GM12878 (cell line): ENCODE measurements at regions not wholly inside any gene's neighbourhood (a gene's known extent, or its start where the extent isn't known, plus 50 kb on each side); places are given as distances from the start of the nearest gene placed in this dataset.
A peak's percentile ranks its signal among the peaks of the same experiment; 100 is the strongest.
"Not testable (repeated sequence)": the region's sequence is repeated elsewhere in the genome, so short reads cannot be mapped to it uniquely, and the experiment has no call there.

Experiments
- ATAC-seq: fragments of 200-7000 bp; cut with Tn5 transposase; 3 replicates; pipeline ENCODE4 v1.9.1; 2020; ENCODE audit warnings: mild to moderate bottlenecking, moderate library complexity
- BruUV-seq: library from RNA; stranded (reverse); fragments of 400-500 nt; replicated peaks from 2 replicates; lab custom pipeline; 2021; lab: Mats Ljungman, UMichigan
- CTCF ChIA-PET: fragments of 300-600 bp; sonication (Branson Sonifier 250); formaldehyde crosslinking; extraction: SDS; loops from one replicate; lab custom pipeline; 2021; ENCODE audit warnings: inconsistent platforms; lab: Yijun Ruan, JAX
- POLR2A ChIA-PET: fragments of 350-600 bp; formaldehyde crosslinking; extraction: SDS; loops from one replicate; lab custom pipeline; 2021; ENCODE audit warnings: inconsistent platforms; lab: Charles Lee
- RAD21 ChIA-PET: fragments of 300-600 bp; sonication (Branson Sonifier 250); formaldehyde crosslinking; loops from one replicate; lab custom pipeline; 2023; ENCODE audit warnings: antibody characterized with exemption; ENCODE audit not compliant: unreplicated experiment; lab: Charles Lee
- SMC1A ChIA-PET: fragments of 300-600 bp; sonication (Branson Sonifier 250); formaldehyde crosslinking; loops from one replicate; lab custom pipeline; 2023; ENCODE audit not compliant: unreplicated experiment, uncharacterized antibody; lab: Charles Lee
- DNase-seq: peaks from one replicate; pipeline ENCODE4 v3.0.0-alpha.2; 2011; ENCODE audit warnings: low read depth, low spot score
- FAIRE-seq: peaks from 3 replicates; lab custom pipeline; 2011; peaks lifted over from hg19 to GRCh38; lab: Jason Lieb, UNC
- H2AFZ ChIP-seq: 2 replicates; pipeline ENCODE4 v1.6.0; 2011; ENCODE audit warnings: low read depth, low read length, control low read depth; ENCODE audit not compliant: control insufficient read depth
- H3K27ac ChIP-seq: 2 replicates; pipeline ENCODE4 v1.5.1; 2011; ENCODE audit warnings: control low read depth; ENCODE audit not compliant: control insufficient read depth, insufficient read depth
- H3K27me3 ChIP-seq, 2 experiments: replicated peaks in 1 of 2; 2 replicates each; pipeline versions ENCODE4 v1.6.0 to v1.6.1; 2011; ENCODE audit warnings: low read length in 1 of 2; ENCODE audit not compliant: control insufficient read depth in 2 of 2, insufficient read depth in 2 of 2
- H3K36me3 ChIP-seq, 2 experiments: 2 replicates each; pipeline ENCODE4 v1.5.1; 2011; ENCODE audit warnings: low read length in 1 of 2; ENCODE audit not compliant: control insufficient read depth in 2 of 2, insufficient read depth in 2 of 2
- H3K4me1 ChIP-seq: 2 replicates; pipeline ENCODE4 v1.6.1; 2011; ENCODE audit warnings: mild to moderate bottlenecking, low read length, moderate library complexity, mixed read lengths; ENCODE audit not compliant: control insufficient read depth, insufficient read depth
- H3K4me2 ChIP-seq: 2 replicates; pipeline ENCODE4 v1.6.0; 2011; ENCODE audit warnings: control low read depth; ENCODE audit not compliant: control insufficient read depth, insufficient read depth
- H3K4me3 ChIP-seq: fragments of 200-600 bp; sonication (generic); 2 replicates; pipeline ENCODE4 v1.5.1; 2016
- H3K79me2 ChIP-seq: 2 replicates; pipeline ENCODE4 v1.6.0; 2011; ENCODE audit warnings: low read length; ENCODE audit not compliant: control insufficient read depth, insufficient read depth
- H3K9ac ChIP-seq: 2 replicates; pipeline ENCODE4 v1.8.0; 2011; ENCODE audit warnings: low read length, control low read depth, mixed read lengths; ENCODE audit not compliant: control insufficient read depth, insufficient read depth
- H3K9me3 ChIP-seq: replicated peaks from 3 replicates; pipeline ENCODE4 v1.5.1; 2011; ENCODE audit warnings: mild to moderate bottlenecking, low read length; ENCODE audit not compliant: control insufficient read depth, insufficient read depth
- H4K20me1 ChIP-seq: 2 replicates; pipeline ENCODE4 v1.6.0; 2011; ENCODE audit not compliant: control insufficient read depth, insufficient read depth
- MTA2 ChIP-seq: fragments of 450-650 bp; IDR thresholded peaks from 2 replicates; pipeline ENCODE4 v1.6.1; 2016; ENCODE audit warnings: low read depth, mild to moderate bottlenecking, moderate library complexity
- RAD51 ChIP-seq: fragments of 450-650 bp; IDR thresholded peaks from 2 replicates; pipeline ENCODE4 v1.6.1; 2016; ENCODE audit warnings: moderate library complexity, mild to moderate bottlenecking, inconsistent platforms
- WGBS: methylation state at CpG from one replicate; pipeline ENCODE4 v1.1.6; 2016; ENCODE audit warnings: low lambda C conversion rate; ENCODE audit not compliant: insufficient replicate concordance, insufficient coverage; ENCODE audit errors: missing lambda C conversion rate; 5-methylcytosine and 5-hydroxymethylcytosine counted together
- in situ Hi-C: fragments of 300-500 bp; cut with MboI; formaldehyde crosslinking; loops from 9 replicates; pipeline ENCODE4 v1.14.3; 2018; ENCODE audit warnings: mixed read lengths
- intact Hi-C: fragments of 100-400 bp; cut with micrococcal nuclease; formaldehyde crosslinking; loops from one replicate; pipeline ENCODE4 v1.14.2; 2022; ENCODE audit not compliant: unreplicated experiment
- TF ChIP-seq, protein P1 (sequence below): fragments of 450-650 bp; IDR thresholded peaks from 2 replicates; pipeline ENCODE4 v1.6.1; 2016; ENCODE audit warnings: mild to moderate bottlenecking, moderate library complexity, borderline replicate concordance

DNA sequence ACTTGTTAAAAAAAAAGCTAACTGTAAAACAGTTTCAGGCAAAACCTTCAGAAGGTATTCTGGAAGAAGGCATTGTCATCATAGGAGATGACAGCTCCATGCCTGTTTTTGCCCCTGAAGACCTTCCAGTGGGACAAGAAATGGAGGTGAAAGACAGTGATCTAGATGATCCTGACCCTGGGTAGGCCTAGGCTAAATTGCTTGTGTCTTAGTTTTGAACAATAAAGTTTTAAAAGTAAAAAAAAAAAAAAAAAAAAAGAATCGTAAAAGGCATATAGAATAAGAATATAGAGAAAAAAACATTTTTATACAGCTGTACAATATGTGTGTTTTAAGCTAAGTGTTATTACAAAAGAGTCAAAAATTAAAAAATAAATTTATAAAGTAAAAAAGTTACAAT lies 106.6 kb upstream of the PLXNA2 start:
- TF ChIP-seq, protein P1, sequence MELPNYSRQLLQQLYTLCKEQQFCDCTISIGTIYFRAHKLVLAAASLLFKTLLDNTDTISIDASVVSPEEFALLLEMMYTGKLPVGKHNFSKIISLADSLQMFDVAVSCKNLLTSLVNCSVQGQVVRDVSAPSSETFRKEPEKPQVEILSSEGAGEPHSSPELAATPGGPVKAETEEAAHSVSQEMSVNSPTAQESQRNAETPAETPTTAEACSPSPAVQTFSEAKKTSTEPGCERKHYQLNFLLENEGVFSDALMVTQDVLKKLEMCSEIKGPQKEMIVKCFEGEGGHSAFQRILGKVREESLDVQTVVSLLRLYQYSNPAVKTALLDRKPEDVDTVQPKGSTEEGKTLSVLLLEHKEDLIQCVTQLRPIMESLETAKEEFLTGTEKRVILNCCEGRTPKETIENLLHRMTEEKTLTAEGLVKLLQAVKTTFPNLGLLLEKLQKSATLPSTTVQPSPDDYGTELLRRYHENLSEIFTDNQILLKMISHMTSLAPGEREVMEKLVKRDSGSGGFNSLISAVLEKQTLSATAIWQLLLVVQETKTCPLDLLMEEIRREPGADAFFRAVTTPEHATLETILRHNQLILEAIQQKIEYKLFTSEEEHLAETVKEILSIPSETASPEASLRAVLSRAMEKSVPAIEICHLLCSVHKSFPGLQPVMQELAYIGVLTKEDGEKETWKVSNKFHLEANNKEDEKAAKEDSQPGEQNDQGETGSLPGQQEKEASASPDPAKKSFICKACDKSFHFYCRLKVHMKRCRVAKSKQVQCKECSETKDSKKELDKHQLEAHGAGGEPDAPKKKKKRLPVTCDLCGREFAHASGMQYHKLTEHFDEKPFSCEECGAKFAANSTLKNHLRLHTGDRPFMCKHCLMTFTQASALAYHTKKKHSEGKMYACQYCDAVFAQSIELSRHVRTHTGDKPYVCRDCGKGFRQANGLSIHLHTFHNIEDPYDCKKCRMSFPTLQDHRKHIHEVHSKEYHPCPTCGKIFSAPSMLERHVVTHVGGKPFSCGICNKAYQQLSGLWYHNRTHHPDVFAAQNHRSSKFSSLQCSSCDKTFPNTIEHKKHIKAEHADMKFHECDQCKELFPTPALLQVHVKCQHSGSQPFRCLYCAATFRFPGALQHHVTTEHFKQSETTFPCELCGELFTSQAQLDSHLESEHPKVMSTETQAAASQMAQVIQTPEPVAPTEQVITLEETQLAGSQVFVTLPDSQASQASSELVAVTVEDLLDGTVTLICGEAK, result peak; percentile 42; the same call in 1 of the 2 replicates
- TF ChIP-seq RAD51, result no peak
- TF ChIP-seq, all 136 proteins: peak for 1
- ChIA-PET CTCF (interaction anchor here (1.0 to 1.1 kb wide), 2 partner anchors 14 to 16 kb away, joined by 3 to 6 read pairs; no protein-coding TSS in a partner anchor), RAD21 (no interaction called here), POLR2A (no interaction called here), SMC1A (interaction anchor here (0.7 kb wide), 1 partner anchor 103 kb away, joined by 3 read pairs; no protein-coding TSS in a partner anchor)
- intact Hi-C loops (no loop called here), in situ Hi-C loops (no loop called here)
- H3K4me2 ChIP-seq, result no peak overlapping the region
- no peaks in the 10 kb centered on the region for H4K20me1 ChIP-seq
- H3K4me3 ChIP-seq, result no peak overlapping the region
- no peak for ATAC-seq
- no TSS peak for BruUV-seq
- no peaks in the 10 kb centered on the region for H3K36me3 ChIP-seq
- no peak for FAIRE-seq
- no peak overlapping the region for H3K27ac ChIP-seq
- no peaks in the 10 kb centered on the region for H3K79me2 ChIP-seq
- no peaks in the 10 kb centered on the region for H3K4me1 ChIP-seq
- H3K9ac ChIP-seq, result no peak overlapping the region
- no peaks in the 10 kb centered on the region for H3K9me3 ChIP-seq
- H3K27me3 ChIP-seq, result no peaks in the 10 kb centered on the region; a peak in 1 of 4 replicates
- no peak overlapping the region for H2AFZ ChIP-seq
- no peak for DNase-seq
- WGBS, result 0% methylated on average over 1 of the region's 1 CpG

DNA sequence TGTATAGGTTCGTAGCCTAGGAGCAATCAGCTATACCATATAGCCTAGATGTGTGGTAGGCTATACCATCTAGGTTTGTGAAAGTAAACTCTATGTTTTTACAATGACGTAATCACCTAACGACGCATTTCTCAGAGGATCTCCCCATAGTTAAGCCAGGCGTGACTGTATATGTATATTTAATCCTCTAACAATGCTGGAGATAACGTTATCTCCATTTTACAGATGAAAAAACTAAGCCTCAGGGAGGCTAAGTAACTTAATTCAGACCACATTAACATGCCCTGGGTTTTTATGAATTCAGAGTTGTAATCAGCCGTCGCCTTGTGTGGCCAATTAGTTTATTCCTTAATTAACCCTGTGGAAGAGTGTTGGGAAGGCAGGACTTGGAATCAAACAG lies 107.7 kb upstream of the PLXNA2 start:
- 59% methylated on average over 8 of the region's 8 CpGs for WGBS
- intact Hi-C loops, result no loop called here
- ATAC-seq, result no peak

DNA sequence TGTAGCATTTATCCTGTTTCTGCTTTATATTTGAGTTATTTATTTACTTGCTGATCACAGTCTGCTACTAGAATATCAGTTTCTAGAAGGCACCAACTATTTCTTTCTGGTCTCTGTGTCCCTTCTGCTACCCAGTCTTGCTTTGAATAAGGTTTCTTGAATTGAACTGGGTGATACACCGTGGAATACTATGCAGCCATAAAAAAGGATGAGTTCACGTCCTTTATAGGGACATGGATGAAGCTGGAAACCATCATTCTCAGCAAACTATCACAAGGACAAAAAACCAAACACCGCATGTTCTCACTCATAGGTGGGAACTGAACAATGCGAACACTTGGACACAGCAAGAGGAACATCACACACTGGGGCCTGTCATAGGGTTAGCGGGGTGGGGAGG lies 109.6 kb upstream of the PLXNA2 start:
- CTCF ChIA-PET, H4K20me1 ChIP-seq, BruUV-seq, H3K9ac ChIP-seq, ATAC-seq, intact Hi-C loops, RAD21 ChIA-PET, in situ Hi-C loops, H3K4me3 ChIP-seq, H3K36me3 ChIP-seq, SMC1A ChIA-PET, H3K4me2 ChIP-seq, POLR2A ChIA-PET, H3K4me1 ChIP-seq, H3K9me3 ChIP-seq, DNase-seq, H3K79me2 ChIP-seq, H3K27me3 ChIP-seq, H3K27ac ChIP-seq, H2AFZ ChIP-seq, FAIRE-seq: not testable (repeated sequence)
- 48% methylated on average over 5 of the region's 5 CpGs for WGBS

More for the DNA sequence above, 107.7 kb upstream of the PLXNA2 start:
- H3K79me2 ChIP-seq, result no peaks in the 10 kb centered on the region
- H3K4me3 ChIP-seq, result no peak overlapping the region
- no peaks in the 10 kb centered on the region for H3K4me1 ChIP-seq
- ChIA-PET SMC1A (no interaction called here), CTCF (no interaction called here), RAD21 (no interaction called here), POLR2A (no interaction called here)
- TF ChIP-seq MTA2, result no peak
- H4K20me1 ChIP-seq, result no peaks in the 10 kb centered on the region
- no TSS peak for BruUV-seq
- H3K27me3 ChIP-seq, result no peaks in the 10 kb centered on the region; a peak in 1 of 4 replicates
- in situ Hi-C loops, result no loop called here
- no peak overlapping the region for H2AFZ ChIP-seq
- DNase-seq (no peak), FAIRE-seq (no peak)
- no peak overlapping the region for H3K4me2 ChIP-seq
- no peak overlapping the region for H3K27ac ChIP-seq
- no peaks in the 10 kb centered on the region for H3K9me3 ChIP-seq
- H3K36me3 ChIP-seq, result no peaks in the 10 kb centered on the region
- no peak overlapping the region for H3K9ac ChIP-seq
